GM23248 (cell line): ENCODE measurements at regions not wholly inside any gene's neighbourhood (a gene's known extent, or its start where the extent isn't known, plus 50 kb on each side); places are given as distances from the start of the nearest gene placed in this dataset.

Experiments used
- EZH2 ChIP-seq: fragments of 200-600 bp; sonication (generic); IDR thresholded peaks from 2 replicates; pipeline ENCODE4 v1.6.1; 2018; ENCODE audit warnings: antibody characterized with exemption, mild to moderate bottlenecking; ENCODE audit not compliant: insufficient read depth, poor library complexity, severe bottlenecking
- EZH2phosphoT487 ChIP-seq: fragments of 200-600 bp; sonication (generic); IDR thresholded peaks from 2 replicates; pipeline ENCODE4 v1.6.1; 2018; ENCODE audit warnings: antibody characterized with exemption, moderate library complexity, mild to moderate bottlenecking, low read depth; ENCODE audit not compliant: insufficient read depth

DNA sequence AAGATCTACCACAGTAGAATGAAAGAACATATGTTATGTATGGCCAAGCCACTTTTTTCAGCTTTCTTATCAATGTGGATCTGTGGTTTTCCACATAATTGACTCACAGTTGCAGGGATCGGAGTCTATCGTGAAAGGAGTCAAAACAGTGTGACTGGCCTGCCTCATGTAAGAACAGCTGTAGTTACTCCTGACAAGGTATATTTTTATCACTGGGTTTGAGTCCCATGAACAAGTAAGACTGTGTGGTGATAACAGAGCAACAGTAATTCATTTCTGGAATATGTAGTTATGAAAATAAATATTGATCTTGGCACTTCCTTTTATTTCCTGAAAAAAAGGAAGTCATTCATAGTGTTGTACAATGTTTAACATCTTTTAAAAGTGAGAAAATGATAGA, 416.6 kb downstream of the KLF12 start:
- TF ChIP-seq EZH2phosphoT487 (no peak), EZH2 (no peak)
